DOHH2 (cell line): ENCODE measurements at regions not wholly inside any gene's neighbourhood (a gene's known extent, or its start where the extent isn't known, plus 50 kb on each side); places are given as distances from the start of the nearest gene placed in this dataset.

Experiments used
- H3F3A ChIP-seq: fragments of 200-600 bp; sonication (generic), shearing (Covaris generic); 2 replicates; pipeline ENCODE4 v1.6.0; 2016; ENCODE audit warnings: antibody characterized with exemption, mild to moderate bottlenecking; ENCODE audit not compliant: control insufficient read depth, insufficient read depth
- H3K27ac ChIP-seq: fragments of 200-600 bp; sonication (generic); 2 replicates; pipeline ENCODE4 v1.5.1; 2014; ENCODE audit warnings: low read depth, mild to moderate bottlenecking, low read length, moderate library complexity
- H3K27me3 ChIP-seq: fragments of 200-600 bp; sonication (generic); 2 replicates; pipeline ENCODE4 v1.6.1; 2014; ENCODE audit warnings: mild to moderate bottlenecking, low read length, mixed read lengths; ENCODE audit not compliant: control insufficient read depth
- H3K36me3 ChIP-seq: fragments of 200-600 bp; sonication (generic); 2 replicates; pipeline ENCODE4 v1.6.1; 2014; ENCODE audit warnings: mild to moderate bottlenecking, low read length, moderate library complexity, mixed read lengths; ENCODE audit not compliant: control insufficient read depth
- H3K4me1 ChIP-seq: fragments of 200-600 bp; sonication (generic); 2 replicates; pipeline ENCODE4 v1.6.1; 2014; ENCODE audit warnings: mild to moderate bottlenecking, low read length, mixed read lengths; ENCODE audit not compliant: control insufficient read depth
- H3K4me2 ChIP-seq: fragments of 200-600 bp; sonication (generic); 2 replicates; pipeline ENCODE4 v1.6.0; 2014; ENCODE audit warnings: mild to moderate bottlenecking, low read length, moderate library complexity
- H3K4me3 ChIP-seq: fragments of 200-600 bp; sonication (generic); 2 replicates; pipeline ENCODE4 v1.5.1; 2014; ENCODE audit warnings: mild to moderate bottlenecking, low read length, mixed read lengths
- H3K79me2 ChIP-seq: fragments of 200-600 bp; sonication (generic); 2 replicates; pipeline ENCODE4 v1.6.1; 2014; ENCODE audit warnings: mild to moderate bottlenecking, low read length, mixed read lengths; ENCODE audit not compliant: control insufficient read depth
- H3K9me2 ChIP-seq: fragments of 200-600 bp; sonication (generic); replicated peaks from 2 replicates; pipeline ENCODE4 v1.6.1; 2014; ENCODE audit warnings: mild to moderate bottlenecking, low read length, mixed read lengths; ENCODE audit not compliant: control insufficient read depth
- H3K9me3 ChIP-seq: fragments of 200-600 bp; sonication (generic); 2 replicates; pipeline ENCODE4 v1.6.1; 2014; ENCODE audit warnings: antibody characterized with exemption, low read length, mixed read lengths; ENCODE audit not compliant: control insufficient read depth, insufficient read depth
- H4K20me1 ChIP-seq: fragments of 200-600 bp; sonication (generic); 2 replicates; pipeline ENCODE4 v1.6.0; 2014; ENCODE audit warnings: low read depth, mild to moderate bottlenecking, antibody characterized with exemption, low read length, moderate library complexity; ENCODE audit not compliant: control insufficient read depth, insufficient read depth
- EZH2phosphoT487 ChIP-seq: fragments of 200-600 bp; sonication (generic); IDR thresholded peaks from 2 replicates; pipeline ENCODE4 v1.6.1; 2017; ENCODE audit warnings: borderline replicate concordance, mild to moderate bottlenecking, antibody characterized with exemption, low read length, moderate library complexity, mixed read lengths
- TF ChIP-seq, protein P1 (sequence below): fragments of 200-600 bp; sonication (generic); IDR thresholded peaks from one replicate; pipeline ENCODE4 v1.5.1; 2014; ENCODE audit warnings: antibody characterized with exemption, mild to moderate bottlenecking, low read depth, low read length; ENCODE audit not compliant: poor library complexity, severe bottlenecking

DNA sequence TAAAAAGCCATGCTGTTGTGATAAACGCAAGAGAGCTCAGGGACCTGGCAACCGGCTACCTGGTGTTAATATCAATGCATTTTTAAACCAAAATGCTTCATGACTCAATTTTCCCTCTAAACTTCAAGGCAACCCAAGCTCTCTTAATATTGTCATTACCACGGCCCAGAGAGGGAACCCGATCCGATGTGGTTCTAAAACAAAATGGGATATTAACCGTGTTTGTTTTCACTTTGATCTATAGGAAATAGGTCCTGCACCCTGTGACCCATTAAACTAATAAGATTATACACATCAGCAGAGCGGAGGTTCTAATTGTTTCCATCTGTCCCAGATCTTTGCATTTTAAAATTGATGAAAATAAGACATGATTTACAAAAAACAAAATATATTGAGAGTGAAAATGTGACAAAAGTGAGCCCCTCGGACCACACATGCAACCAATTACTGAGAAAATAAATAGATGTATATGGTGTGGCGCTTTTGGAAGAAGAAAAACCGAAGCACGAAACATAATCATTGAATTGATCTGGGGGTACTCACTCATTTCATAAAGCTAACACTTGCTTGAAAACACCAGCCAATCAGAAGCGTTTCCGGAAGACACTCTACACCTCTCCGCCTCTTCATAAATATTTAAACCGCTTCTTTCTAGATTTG, 290.3 kb upstream of the NFE2L3 start:
- Histone ChIP-seq H3K27ac (0 out of 2 replicates have a peak overlapping the region, but pooled peaks have one; percentile 6), H3K4me1 (peaks cover 14% of the 10 kb centered on the region), H4K20me1 (no peaks in the 10 kb centered on the region), H3K4me2 (peak overlapping the region; percentile 37), H3K4me3 (peak overlapping the region; percentile 59), H3K36me3 (no peaks in the 10 kb centered on the region), H3K27me3 (peaks cover 19% of the 10 kb centered on the region), H3K9me2 (no peaks in the 10 kb centered on the region), H3K79me2 (no peaks in the 10 kb centered on the region), H3F3A (no peaks in the 10 kb centered on the region), H3K9me3 (peaks cover 20% of the 10 kb centered on the region)
- TF ChIP-seq, protein P1, sequence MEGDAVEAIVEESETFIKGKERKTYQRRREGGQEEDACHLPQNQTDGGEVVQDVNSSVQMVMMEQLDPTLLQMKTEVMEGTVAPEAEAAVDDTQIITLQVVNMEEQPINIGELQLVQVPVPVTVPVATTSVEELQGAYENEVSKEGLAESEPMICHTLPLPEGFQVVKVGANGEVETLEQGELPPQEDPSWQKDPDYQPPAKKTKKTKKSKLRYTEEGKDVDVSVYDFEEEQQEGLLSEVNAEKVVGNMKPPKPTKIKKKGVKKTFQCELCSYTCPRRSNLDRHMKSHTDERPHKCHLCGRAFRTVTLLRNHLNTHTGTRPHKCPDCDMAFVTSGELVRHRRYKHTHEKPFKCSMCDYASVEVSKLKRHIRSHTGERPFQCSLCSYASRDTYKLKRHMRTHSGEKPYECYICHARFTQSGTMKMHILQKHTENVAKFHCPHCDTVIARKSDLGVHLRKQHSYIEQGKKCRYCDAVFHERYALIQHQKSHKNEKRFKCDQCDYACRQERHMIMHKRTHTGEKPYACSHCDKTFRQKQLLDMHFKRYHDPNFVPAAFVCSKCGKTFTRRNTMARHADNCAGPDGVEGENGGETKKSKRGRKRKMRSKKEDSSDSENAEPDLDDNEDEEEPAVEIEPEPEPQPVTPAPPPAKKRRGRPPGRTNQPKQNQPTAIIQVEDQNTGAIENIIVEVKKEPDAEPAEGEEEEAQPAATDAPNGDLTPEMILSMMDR = no peak

DNA sequence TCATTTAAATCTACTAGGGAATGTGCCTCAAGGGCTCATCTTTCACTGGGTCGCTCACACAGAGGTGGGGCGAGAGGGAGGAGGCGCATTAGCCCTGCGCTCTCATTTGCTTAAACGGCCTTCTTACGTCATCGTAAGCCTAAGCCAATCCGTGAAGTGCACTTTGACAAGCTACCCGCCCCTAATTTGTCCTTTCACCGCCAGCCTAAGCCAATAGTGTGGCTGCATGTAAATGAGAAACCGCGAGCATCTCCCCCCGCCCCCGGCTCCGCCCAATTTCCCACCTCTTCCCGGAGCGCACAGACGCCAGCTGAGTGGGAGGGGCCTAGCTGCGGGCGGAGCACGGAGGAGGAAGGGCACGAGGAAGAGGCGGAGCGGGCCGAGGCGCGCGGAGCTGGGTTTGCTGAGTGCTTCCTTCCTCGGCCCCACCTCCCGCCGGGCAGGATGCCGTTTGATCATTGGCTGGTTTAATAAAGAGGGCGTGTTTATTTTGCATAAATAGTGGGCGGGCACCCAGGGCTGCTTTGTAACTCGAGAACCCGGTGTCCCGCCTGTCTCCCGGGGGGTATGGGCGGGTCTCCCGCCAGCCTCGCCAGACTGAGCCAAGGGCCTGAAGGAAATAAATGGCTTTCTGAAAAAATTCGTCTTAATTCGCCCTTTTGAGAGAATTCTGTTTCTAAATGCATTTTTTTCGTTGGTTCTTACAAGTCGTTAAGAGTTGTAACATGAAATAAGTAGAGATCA, 289.6 kb upstream of the NFE2L3 start:
- Histone ChIP-seq H4K20me1 (no peaks in the 10 kb centered on the region), H3K4me1 (peaks cover 10% of the 10 kb centered on the region), H3K9me2 (no peaks in the 10 kb centered on the region), H3K27me3 (peaks cover 19% of the 10 kb centered on the region), H3F3A (no peaks in the 10 kb centered on the region), H3K27ac (no peak overlapping the region), H3K4me2 (peak overlapping the region; percentile 55), H3K9me3 (peaks cover 19% of the 10 kb centered on the region), H3K36me3 (no peaks in the 10 kb centered on the region), H3K4me3 (peak overlapping the region; percentile 59), H3K79me2 (no peaks in the 10 kb centered on the region)
- TF ChIP-seq, protein P1 = no peak
- no peak for TF ChIP-seq EZH2phosphoT487

DNA sequence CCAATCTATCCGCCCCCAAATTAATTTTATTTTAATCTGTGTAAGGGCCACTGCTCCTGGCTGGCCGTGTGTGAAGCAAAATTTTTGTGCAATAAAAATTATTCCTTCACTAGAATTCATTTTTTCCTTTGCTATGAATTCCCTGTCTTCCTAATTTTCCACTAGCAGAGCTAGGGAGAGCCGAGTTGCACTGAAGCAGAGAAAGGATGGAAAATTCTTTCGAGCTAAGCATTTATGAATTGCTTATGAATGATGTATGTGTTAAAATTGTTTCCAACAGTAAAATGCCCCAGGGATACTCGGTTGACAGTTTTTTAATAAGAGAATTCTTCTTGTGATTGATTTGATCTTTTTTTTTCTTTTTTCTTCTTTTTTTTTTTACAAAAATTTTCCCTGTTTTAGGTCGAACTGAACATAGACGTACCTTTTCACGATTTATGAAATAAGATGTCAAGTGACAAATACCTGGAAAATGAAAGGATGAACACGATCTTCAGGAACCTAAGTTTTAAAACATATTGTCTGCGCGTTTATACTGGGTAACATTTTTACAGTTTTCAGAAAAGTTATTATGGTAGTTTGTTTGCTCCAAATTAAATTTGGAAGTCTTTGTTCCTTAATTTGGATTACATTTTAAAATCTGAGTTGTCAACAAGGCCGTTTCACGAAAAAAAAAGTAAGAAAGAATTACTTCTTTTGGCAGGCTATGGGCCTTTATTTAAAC, 288.8 kb upstream of the NFE2L3 start:
- Histone ChIP-seq H4K20me1 (no peaks in the 10 kb centered on the region), H3K9me2 (no peaks in the 10 kb centered on the region), H3K4me1 (peaks cover 9% of the 10 kb centered on the region; the same call in 1 of the 2 replicates), H3K4me2 (peak overlapping the region; percentile 55), H3K79me2 (no peaks in the 10 kb centered on the region), H3K36me3 (no peaks in the 10 kb centered on the region), H3F3A (no peaks in the 10 kb centered on the region), H3K9me3 (peaks cover 12% of the 10 kb centered on the region), H3K4me3 (peak overlapping the region; percentile 43), H3K27me3 (peaks cover 25% of the 10 kb centered on the region), H3K27ac (no peak overlapping the region)
- TF ChIP-seq EZH2phosphoT487 = peak; percentile 43; the same call in 1 of the 2 replicates
- TF ChIP-seq, protein P1 = no peak
